ENCODE measurements at regions not wholly inside any gene's neighbourhood (a gene's known extent, or its start where the extent isn't known, plus 50 kb on each side); places are given as distances from the start of the nearest gene placed in this dataset.

DNA sequence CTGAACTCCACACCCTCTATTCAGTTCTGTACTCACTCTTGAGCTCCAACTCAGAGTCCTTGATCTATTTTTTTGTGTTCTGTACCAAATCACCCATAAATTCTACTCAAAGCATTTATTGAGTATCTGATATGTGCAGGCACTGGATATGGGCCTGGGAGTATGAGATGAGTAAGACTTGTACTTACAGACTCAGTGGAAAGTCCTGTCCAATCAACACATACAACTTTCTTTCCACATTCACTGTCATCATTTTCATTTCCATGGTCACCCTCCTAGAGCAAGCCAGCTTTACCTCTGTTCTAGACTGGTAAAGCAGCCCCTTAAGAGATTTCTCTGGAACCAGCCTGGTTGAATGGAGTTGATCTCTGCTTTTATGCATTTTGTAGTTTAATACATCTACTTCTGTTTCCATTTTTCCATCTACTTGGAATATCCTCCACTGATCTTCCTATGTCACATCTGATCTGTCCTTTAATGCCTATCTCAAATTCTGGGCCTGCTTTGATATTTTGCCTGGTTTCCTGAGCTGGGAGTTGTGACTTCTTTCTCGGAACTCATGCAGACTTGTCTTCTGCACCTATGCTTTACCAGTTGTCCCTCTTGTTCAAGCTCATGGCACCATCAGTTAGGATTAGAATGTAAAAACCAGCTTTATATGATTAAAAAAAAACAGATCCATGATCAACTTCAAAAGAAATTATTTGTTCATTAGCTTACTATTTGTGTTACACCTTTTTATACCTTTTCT, 96.9 kb upstream of the GLS start:
- DNase-seq (ENCODE audit: low read depth): no peak

DNA sequence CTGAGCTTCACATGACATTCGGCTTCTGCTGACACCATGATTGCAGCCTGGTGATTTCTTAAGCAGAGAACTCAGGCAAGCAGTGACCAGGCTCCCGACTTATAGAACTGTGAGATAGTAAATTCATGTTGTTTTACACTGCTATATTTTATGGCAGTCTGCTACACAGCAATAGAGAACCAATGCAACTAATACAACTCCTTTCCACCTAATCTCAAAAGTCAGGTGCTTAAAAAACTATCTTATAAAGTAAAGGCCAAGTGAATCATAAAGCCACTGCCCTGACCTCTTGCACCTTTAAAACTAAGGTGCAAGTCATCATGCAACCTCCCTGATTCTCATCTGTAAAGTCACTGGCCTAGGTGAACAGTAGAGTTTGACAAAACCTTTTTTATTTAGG, 95.3 kb upstream of the GLS start:
- no peak for DNase-seq (ENCODE audit: low read depth)

DNA sequence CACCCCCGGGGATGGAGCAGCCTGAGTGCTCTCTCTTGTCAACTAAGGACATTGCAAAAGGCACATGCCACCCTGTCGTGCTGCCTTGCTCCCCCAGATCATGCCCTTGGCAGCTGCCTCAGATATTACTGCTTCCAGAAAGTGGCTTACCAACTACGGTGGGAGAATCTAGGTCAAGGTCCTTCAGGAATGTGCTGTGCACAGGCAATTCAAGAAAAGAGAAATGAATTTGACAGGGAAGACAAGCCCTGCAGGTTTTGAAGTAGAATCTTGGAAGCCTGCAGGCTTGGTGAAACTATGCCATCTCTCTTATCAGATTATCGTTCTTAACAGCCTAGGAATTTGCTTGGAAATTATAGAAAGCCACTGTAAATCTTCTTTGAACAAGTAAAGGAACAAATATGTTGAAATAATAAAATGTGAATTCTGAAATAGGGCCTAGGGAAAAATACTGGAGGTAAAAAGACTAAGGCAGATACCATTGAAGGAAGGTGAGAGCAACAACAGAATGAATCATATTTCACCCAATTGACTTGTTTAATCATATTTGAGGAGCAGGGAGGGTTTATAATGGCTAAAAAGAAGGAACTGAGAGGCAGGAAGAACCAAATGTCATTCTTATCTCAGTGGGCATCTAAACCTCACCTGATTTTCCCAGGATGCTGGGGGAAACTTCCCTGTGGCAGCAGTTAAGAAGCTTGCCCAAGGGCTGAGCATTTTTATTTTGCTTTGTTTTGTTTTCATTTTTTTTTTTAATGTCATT, 94.0 kb upstream of the GLS start:
- peak; percentile 33 for DNase-seq (ENCODE audit: low read depth)

DNA sequence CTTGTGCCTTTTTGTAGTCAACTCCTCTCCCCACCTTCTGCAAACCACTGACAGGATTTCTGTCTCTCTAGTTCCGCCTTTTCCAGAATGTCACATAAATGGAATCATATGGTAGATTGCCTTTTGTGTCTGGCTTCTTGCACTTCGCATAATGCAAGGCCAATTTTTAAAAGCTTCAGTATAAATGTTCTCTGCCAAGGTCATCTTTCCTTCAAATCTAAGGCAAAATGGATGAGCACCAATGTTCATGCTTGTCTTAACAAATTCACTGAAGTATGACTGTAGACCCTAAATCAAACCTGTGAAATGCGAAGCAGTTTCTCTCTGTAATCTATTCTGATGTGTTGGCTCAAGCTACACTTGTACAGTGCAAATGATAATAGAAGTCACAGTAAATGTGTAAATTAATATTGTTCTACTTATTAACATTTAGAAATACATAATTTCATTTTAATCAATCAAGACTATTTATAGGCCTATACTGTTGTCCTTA, 92.8 kb upstream of the GLS start:
- DNase-seq (ENCODE audit: low read depth): no peak

DNA sequence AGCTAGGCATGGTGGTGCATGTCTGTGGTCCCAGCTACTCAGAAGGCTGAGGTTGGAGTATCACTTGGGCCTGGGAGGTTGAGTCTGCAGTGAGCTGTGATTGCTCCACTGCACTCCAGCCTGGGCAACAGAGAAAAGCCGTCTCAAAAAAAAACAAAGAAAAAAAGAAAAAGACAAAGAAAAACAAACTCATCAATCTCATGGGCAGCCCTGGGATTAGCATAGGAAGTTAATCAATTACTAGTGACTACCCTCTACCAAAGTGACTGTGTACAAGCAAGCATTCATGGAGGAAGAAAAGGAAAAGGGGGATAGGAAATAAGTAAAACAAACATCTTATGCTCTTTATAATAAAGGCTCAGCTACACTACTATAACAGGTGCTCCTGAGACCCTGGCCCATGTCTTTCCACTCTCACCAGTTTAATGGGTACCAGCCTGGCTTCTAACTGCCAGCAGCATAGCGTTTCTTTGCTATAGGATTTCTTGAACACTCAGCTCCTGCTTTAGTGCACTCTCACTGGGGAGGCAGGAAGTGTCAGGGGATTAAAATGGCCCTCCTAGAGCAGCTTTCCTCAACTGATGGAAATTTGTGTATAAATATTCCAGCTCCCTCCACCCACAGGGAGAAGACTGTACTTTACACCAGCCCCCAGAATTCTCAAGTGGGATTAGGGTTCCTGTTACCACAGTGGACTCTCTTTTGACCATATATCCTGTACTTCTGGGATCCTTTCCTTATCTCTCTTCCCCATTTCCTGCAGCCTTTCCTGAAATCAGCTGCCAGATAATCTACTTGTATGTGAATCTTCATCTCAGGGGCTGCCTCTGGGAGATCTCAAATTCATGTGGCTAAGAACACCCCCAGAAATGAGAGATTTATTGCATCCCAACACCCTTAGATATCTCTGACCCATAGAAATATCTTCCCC, 91.3 kb upstream of the GLS start:
- DNase-seq (ENCODE audit: low read depth): no peak

DNA sequence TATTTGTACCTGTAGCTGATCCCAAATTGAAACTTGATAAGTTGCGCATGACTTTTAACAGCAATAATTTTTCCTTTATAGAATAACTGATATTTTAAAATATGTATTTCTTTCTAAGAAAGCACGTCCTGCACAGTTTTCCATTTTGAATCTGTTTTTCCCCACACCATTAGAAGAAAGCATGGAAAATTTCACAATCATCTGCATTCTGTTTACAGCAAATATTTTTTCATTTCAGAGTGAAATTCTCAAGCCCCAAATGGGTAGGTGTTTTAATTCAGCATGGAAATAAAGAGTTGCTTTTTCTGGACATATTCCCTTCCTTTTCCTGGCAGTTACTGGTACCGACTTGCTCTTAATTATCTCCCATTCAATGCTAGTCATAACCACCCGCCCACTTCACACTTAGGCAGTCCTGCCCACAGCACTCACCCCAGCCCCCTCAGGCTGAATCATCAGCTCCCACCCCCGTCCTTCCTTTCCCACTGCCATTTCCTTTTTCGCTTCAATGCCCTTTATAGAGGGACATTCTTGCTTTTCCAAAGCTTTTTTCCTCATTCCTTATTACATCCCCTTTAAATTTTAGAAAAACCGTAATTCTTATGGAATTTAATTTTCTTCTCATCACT, 89.2 kb upstream of the GLS start:
- peak; percentile 82 for DNase-seq (ENCODE audit: low read depth)

DNA sequence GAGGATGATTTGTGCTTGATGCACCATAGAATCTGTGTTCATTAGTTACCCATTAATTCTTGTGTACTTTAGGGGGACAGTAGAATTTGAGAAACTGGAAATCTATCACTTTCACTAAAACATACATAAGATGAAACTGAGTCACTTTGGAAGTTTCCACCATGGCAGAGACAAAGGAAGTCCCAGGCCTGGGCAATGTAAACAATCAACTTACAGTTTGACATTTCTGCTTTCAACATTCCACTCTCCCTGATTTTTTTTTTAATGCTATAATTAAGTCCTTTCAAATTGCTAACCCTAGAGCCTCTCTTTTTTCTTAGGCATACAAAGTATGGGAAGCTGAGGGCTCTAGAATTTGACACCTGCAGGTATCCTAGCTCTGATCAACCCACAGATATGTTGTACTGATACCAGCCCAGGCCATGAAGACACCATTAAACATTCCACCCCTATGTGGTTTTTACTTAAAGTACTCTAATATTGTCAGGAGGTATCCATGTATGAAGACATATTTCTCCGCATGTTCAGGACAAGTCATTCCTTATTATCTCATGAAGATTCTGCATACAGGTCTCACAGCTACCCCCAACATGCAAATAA, 88.5 kb upstream of the GLS start:
- DNase-seq (ENCODE audit: low read depth): peak; percentile 61

DNA sequence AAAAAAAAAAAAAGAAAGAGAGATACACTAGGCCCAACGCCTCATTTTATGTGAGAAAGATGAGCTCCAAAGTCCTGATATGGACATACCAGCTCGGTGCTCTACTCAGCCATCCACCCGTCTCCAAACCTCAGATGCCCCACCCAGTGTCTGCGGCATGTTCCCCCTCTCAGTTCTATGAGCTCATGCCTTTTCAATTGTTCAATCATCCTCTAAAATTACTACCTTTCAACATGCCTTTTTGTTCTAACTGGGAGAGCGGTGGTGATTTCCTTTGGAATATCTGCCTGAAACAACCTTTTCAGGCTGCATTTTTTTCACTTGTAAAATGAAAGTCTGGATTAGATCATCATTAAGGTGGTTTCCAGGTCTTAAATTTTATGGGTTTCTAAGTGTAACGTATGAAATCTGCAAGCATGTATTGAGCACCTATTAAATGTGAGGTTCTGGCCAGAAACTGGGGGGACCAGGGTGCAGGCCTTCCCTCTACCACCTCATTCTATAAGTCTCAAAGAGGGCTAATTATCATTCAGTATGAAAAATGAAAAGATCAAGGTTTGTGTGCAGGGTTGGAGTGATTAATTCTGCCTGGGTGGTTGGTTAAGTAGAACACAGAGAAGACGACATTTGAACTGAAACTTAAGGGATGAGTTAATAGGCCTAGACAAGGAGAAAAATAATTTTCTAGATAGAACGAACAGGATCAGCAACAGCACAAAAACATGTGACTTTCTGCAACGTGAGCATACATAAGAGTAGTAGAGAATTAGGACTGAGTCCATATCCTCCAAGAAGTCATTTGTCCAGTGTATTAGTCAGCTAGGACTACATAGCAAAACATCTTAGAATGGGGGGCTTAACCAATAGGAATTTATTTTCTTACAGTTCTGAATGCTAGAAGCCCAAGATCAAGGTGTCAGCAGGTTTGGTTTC, 87.4 kb upstream of the GLS start:
- no peak for DNase-seq (ENCODE audit: low read depth)

DNA sequence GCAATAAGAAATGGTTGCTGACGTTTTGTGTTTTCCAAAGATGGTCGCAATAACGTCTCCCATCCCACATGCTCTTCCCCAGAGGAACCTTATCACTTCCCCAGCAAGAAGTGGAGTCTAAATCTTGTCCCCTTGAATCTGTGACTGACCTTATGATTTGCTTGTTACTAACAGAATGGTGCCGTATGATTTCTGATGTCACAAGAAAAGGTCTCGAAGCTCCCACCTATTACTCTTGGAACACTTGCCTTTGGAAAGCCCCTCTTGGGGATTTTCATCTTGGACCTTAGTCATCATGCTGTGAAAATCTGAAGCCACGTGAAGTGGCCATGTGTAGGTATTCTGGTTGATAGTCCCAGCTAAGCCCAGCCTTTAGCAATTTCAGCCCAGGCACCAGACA, 86.2 kb upstream of the GLS start:
- DNase-seq (ENCODE audit: low read depth): no peak

DNA sequence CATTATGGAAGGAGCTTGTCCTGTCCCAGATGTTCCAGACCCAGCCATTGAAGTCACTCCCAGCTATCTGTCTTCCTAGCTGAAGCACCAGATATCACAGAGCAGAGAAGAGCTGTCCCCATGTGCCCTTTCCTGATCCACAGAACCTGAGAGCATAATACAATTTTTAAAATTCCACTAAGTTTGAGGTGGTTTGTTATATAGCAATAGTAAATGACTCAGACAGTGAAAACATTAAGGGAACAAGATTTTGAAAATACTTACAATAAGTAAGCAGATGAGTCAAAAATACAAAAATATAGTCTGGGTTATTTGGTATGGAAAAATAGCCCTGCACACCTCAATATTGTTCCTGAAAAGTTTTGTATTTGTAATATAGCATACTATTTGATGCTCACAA, 85.8 kb upstream of the GLS start:
- peak; percentile 30 for DNase-seq (ENCODE audit: low read depth)

DNA sequence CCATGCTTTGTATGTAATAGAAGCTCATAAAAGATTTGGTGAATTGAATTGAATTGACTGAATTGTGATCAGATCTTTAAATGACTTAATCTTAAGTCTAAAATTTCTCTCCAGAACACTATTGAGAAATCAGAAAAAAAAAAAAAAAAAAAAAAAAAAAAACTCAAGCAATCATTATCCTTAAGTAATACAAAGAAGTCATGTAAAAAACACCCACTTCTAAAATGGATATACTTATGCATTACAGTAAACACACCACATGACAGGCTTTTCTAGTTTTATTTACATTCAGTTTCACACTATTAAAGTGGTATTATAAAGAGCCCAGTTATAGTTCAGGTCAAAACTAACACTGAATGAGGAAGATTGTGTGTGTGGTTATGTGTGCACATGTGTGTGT, 84.9 kb upstream of the GLS start:
- no peak for DNase-seq (ENCODE audit: low read depth)

DNA sequence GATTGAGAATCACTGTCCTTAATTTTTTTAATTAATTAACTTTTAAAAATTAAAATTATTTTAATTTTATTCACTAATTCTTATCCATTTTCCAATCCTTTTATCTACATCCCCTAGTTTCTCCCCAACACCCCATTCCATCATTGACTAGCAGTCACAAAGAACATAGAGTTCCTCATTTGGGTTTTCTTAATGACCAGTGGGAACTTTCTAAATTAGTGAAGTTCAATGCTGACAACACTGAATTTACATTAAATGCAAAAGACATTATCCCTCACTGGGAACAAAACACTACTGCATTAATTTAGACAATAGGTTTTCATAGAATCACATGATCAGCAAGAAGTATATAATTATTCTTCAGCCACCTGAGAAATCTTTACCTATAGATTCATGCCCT, 80.6 kb upstream of the GLS start:
- DNase-seq (ENCODE audit: low read depth): no peak

DNA sequence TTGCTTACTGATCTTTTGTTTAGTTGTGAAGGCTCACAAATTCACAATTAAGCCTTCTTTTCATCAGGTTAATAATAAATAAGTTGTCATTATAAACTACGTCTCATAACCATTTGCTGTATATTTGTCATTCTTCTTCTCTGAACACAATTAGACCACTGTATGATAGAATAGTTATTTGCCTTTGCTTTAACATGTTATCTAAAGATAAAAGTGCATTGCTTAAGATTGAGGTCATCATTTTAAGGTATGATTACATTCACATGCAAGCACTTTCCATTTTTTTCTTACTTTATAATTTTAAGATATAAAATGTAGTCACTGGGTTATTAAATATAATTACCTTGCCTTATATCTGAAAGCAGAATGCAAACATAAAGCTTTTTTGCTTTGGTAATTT, 80.1 kb upstream of the GLS start:
- no peak for DNase-seq (ENCODE audit: low read depth)

DNA sequence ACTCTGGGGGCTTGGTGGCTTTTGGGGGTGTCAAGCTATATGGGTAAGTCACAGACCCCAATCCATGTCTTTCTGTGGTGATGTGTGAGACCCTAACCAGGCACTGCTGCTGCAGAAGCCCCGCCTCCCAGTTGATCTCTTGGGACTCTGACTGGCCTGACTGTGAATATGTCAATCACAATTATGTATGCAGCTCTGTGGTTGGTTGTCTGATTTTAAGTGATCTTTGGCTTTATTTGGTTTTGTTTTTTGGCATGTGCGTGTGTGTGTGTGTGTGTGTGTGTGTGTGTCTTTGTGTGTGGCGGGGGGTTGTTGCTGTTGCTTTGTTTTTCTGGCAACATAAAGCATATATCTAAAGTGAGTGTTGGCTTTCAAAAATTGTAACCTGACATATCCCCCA, 78.5 kb upstream of the GLS start:
- DNase-seq (ENCODE audit: low read depth): no peak

DNA sequence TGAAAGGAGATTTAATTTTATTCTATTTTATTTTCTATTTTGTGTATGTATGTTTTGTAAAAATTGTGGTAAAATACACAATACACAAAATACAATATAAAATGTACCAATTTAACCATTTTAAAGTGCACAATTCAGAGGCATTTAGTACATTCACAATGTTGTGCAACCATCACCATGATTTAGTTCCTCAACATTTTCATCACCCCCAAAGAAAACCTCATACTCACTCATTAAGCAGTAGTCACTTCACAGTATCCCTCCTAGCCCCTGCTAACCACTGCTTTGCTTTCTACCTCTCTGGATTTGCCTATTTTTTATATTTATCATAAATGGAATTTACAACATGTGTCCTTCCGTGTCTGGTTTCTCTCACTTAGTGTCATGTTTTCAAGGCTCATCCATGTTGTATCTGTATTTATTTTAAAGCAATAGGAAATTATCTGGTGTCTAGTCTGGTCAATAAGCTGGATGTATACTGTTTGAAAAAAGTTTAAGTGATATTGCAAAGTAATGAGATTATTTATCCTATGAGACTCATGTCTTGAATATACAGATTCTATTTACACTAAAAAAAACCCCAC, 77.9 kb upstream of the GLS start:
- no peak for DNase-seq (ENCODE audit: low read depth)

DNA sequence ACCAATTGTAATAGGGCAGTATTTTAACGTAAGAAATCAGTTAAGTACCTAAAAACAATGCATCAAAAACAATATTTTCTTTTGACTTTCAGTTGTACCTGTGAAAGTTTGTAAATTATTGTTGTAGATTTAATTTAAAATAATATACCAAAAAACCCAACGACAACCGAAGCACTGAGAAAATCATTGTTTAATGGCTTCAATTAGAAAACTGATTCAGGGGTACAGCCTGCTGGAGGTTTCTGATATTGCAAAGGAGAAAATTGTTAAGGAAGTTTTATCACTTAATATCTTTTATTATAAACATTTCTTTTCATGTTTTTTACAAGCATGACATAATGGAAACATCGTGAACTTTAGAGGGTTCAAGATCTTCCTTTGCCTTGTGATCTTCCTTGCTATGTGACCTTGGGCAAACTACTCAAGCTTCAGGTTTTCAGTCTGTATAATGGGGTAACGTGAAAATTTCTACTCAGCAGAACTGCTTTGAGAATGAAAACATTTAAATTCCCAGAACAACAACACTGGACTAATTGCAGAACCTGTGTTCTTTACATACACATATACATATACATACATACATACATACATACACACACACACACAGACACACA, 76.3 kb upstream of the GLS start:
- DNase-seq (ENCODE audit: low read depth): peak; percentile 36

DNA sequence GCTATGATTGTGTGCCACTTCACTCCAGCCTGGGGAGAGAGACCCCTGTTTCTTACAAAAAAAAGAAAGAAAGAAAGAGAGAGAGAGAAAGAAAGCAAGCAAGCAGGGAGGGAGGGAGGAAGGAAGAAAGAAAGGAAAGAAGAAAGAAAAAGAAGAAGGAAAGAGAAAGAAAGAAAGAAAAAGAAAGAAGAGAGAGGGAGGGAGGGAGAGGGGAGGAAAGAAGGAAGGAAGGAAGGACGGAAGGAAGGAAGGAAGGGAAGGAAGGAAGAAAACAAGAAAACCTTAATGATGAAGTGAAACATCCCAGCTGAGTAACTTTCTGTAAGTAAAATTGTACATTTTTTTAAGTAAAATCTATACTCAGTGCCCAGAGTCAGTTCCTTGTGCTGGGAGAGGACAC, 75.5 kb upstream of the GLS start:
- no peak for DNase-seq (ENCODE audit: low read depth)

DNA sequence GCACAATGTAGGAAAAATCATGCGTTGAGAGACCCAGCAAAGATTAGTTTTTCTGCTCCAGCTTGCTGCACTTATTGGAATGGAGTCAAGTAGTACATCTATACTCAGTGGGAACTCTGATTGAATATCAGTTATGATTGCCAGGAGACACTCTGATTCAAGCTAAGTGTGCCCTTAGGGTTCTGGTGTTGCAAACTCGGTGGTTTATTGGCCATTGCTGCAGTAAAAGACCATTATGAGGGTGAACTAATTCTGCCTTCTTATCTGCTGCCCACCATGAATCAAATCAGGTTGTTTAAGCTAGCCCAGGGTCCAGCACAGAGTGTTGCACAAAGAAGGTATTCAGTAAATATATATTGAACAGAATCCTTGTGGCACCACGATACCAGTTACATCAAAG, 74.8 kb upstream of the GLS start:
- no peak for DNase-seq (ENCODE audit: low read depth)

DNA sequence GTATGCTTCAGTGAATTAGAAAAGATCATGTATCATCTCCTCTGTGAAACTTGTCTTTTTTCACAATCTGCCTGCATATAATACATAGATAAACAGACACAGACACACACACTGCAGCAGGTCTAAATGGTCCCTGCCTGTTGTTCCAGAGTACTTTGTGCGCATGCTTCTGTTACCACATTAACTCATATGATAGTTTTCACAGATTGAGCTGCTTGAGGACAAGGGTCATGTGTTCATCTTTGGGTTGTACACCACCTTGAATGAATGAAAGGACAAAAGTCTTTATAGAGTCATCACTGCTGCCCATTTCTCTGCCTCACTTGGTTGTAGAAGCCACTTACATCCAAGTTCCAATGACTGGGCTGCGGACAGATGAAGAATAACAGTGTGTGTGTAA, 72.7 kb upstream of the GLS start:
- no peak for DNase-seq (ENCODE audit: low read depth)
